GM18505 (cell line): ENCODE measurements at regions not wholly inside any gene's neighbourhood (a gene's known extent, or its start where the extent isn't known, plus 50 kb on each side); places are given as distances from the start of the nearest gene placed in this dataset.

Experiments used
- ATAC-seq: cut with Tn5 transposase; IDR thresholded peaks from one replicate; pipeline ENCODE4 v1.9.1; 2021; ENCODE audit not compliant: unreplicated experiment
- POLR2A ChIP-seq: IDR thresholded peaks from 4 replicates; pipeline ENCODE4 v1.6.1; 2011; ENCODE audit warnings: borderline replicate concordance; ENCODE audit not compliant: insufficient read depth, insufficient read length; ENCODE audit errors: extremely low read depth

GRCh38 chr1:182147136-182147820 lies 85.8 kb upstream of the ZNF648 start:
- no peak for TF ChIP-seq POLR2A
- ATAC-seq = peak; percentile 65

- ATAC-seq = no peak
- TF ChIP-seq POLR2A = no peak
Observed at GRCh38 chr1:182146286-182146685, 84.8 kb upstream of the ZNF648 start.

GRCh38 chr1:182145441-182145840 lies 83.9 kb upstream of the ZNF648 start:
- no peak for TF ChIP-seq POLR2A
- ATAC-seq = no peak

GRCh38 chr1:182144646-182145030 lies 83.1 kb upstream of the ZNF648 start:
- ATAC-seq = no peak
- TF ChIP-seq POLR2A = no peak

GRCh38 chr1:182143825-182144645 lies 82.5 kb upstream of the ZNF648 start:
- ATAC-seq = no peak
- no peak for TF ChIP-seq POLR2A

GRCh38 chr1:182143154-182143657 lies 81.7 kb upstream of the ZNF648 start:
- TF ChIP-seq POLR2A = no peak
- ATAC-seq = no peak

- ATAC-seq = no peak
- no peak for TF ChIP-seq POLR2A
Observed at GRCh38 chr1:182142621-182143020, 81.1 kb upstream of the ZNF648 start.

GRCh38 chr1:182141040-182141439 lies 79.5 kb upstream of the ZNF648 start:
- no peak for ATAC-seq
- no peak for TF ChIP-seq POLR2A

- TF ChIP-seq POLR2A = no peak
- ATAC-seq = no peak
Observed at GRCh38 chr1:182139496-182139895, 78.0 kb upstream of the ZNF648 start.

- no peak for TF ChIP-seq POLR2A
- ATAC-seq = no peak
Observed at GRCh38 chr1:182137546-182137945, 76.0 kb upstream of the ZNF648 start.

- no peak for TF ChIP-seq POLR2A
- ATAC-seq = no peak
Observed at GRCh38 chr1:182135946-182136345, 74.4 kb upstream of the ZNF648 start.

- TF ChIP-seq POLR2A = no peak
- ATAC-seq = no peak
Observed at GRCh38 chr1:182134257-182134656, 72.7 kb upstream of the ZNF648 start.

- no peak for TF ChIP-seq POLR2A
- ATAC-seq = no peak
Observed at GRCh38 chr1:182133181-182133580, 71.7 kb upstream of the ZNF648 start.

GRCh38 chr1:182129398-182129797 lies 67.9 kb upstream of the ZNF648 start:
- no peak for ATAC-seq
- no peak for TF ChIP-seq POLR2A
